Fibroblast of lung (primary cell): ENCODE measurements at regions not wholly inside any gene's neighbourhood (a gene's known extent, or its start where the extent isn't known, plus 50 kb on each side); places are given as distances from the start of the nearest gene placed in this dataset.

ENCODE experiments used
- DNase-seq, 2 donors: peaks; one replicate each; pipeline versions ENCODE4 v3.0.0 to v3.0.0-alpha.2; 2010; ENCODE audit warnings: low read depth in 2 of 2
- H2AFZ ChIP-seq: 2 replicates; pipeline ENCODE4 v1.5.1; 2012; ENCODE audit warnings: low read length, control low read depth, inconsistent platforms
- H3K27ac ChIP-seq: 2 replicates; pipeline ENCODE4 v1.5.1; 2011; ENCODE audit warnings: low read length, control low read depth; ENCODE audit not compliant: insufficient read depth
- H3K27me3 ChIP-seq: 2 replicates; pipeline ENCODE4 v1.5.1; 2011; ENCODE audit warnings: mild to moderate bottlenecking, low read length; ENCODE audit not compliant: control insufficient read depth, insufficient read depth
- H3K36me3 ChIP-seq: 2 replicates; pipeline ENCODE4 v1.5.1; 2011; ENCODE audit warnings: low read length; ENCODE audit not compliant: control insufficient read depth, insufficient read depth
- H3K4me1 ChIP-seq: 2 replicates; pipeline ENCODE4 v1.5.1; 2011; ENCODE audit warnings: low read length; ENCODE audit not compliant: control insufficient read depth, insufficient read depth; ENCODE audit errors: extremely low read depth
- H3K4me2 ChIP-seq: 2 replicates; pipeline ENCODE4 v1.5.1; 2011; ENCODE audit warnings: low read length, control low read depth; ENCODE audit not compliant: insufficient read depth; ENCODE audit errors: extremely low read depth
- H3K4me3 ChIP-seq, 4 experiments: fragments of 200-600 bp in 1 of 4; sonication (generic) in 1 of 4; replicated peaks in 1 of 4; 2 replicates each; pipeline ENCODE4 v1.5.1; 2011 to 2016; ENCODE audit warnings: low read length in 4 of 4, low read depth in 3 of 4, mild to moderate bottlenecking in 3 of 4, control low read depth in 2 of 4, inconsistent platforms in 1 of 4, mixed read lengths in 1 of 4; ENCODE audit not compliant: insufficient read depth in 1 of 4; ENCODE audit errors: control extremely low read depth in 1 of 4
- H3K79me2 ChIP-seq: 2 replicates; pipeline ENCODE4 v1.5.1; 2012; ENCODE audit warnings: mild to moderate bottlenecking, low read length, inconsistent platforms; ENCODE audit not compliant: control insufficient read depth, insufficient read depth
- H3K9ac ChIP-seq: 2 replicates; pipeline ENCODE4 v1.5.1; 2011; ENCODE audit warnings: mild to moderate bottlenecking, low read length, control low read depth; ENCODE audit not compliant: insufficient read depth
- H3K9me3 ChIP-seq: 2 replicates; pipeline ENCODE4 v1.5.1; 2012; ENCODE audit warnings: low read depth, low read length; ENCODE audit not compliant: control insufficient read depth, insufficient read depth
- H4K20me1 ChIP-seq: 2 replicates; pipeline ENCODE4 v1.5.1; 2011; ENCODE audit warnings: low read length; ENCODE audit not compliant: control insufficient read depth, insufficient read depth; ENCODE audit errors: extremely low read depth
- CTCF ChIP-seq, 2 donors: IDR thresholded peaks in 1 of 2; conservative IDR thresholded peaks in 1 of 2; 1 replicate in 1 of 2; 2 replicates in 1 of 2; pipeline ENCODE4 v1.5.1; 2011 to 2012; ENCODE audit warnings: low read length in 2 of 2, control low read depth in 1 of 2, inconsistent platforms in 1 of 2, low read depth in 1 of 2, mild to moderate bottlenecking in 1 of 2
- EZH2 ChIP-seq: IDR thresholded peaks from 2 replicates; pipeline ENCODE4 v1.5.1; 2012; ENCODE audit warnings: low read length, control low read depth, mild to moderate bottlenecking; ENCODE audit errors: missing control alignments

- H3K4me1 ChIP-seq = no peaks in the 10 kb centered on the region
- H3K79me2 ChIP-seq = no peaks in the 10 kb centered on the region
- H3K27ac ChIP-seq = no peak overlapping the region
- no peak overlapping the region for H3K4me2 ChIP-seq
- peak in 1 of 2 donors; percentile 45 for DNase-seq
- no peaks in the 10 kb centered on the region for H3K9me3 ChIP-seq
- H4K20me1 ChIP-seq = no peaks in the 10 kb centered on the region
- no peak overlapping the region for H3K4me3 ChIP-seq
- TF ChIP-seq EZH2 (no peak), CTCF (conservative IDR thresholded peaks at IDR 0.05 in 1 of 2, IDR thresholded peaks at IDR 0.05 in 1 of 2; ENCODE audit: low read depth in 1 of 2, low read length in 2 of 2) (no peak)
- H3K27me3 ChIP-seq = no peaks in the 10 kb centered on the region
- H3K9ac ChIP-seq = no peak overlapping the region
- H2AFZ ChIP-seq = no peak overlapping the region
- no peaks in the 10 kb centered on the region for H3K36me3 ChIP-seq
These were observed 249.0 kb upstream of the ZP4 start for GRCh38 chr1:238139713-238140112.

GRCh38 chr1:238138059-238138626 lies 247.4 kb upstream of the ZP4 start:
- Histone ChIP-seq H3K4me3 (no peak overlapping the region), H3K27ac (no peak overlapping the region), H3K9me3 (no peaks in the 10 kb centered on the region), H3K9ac (no peak overlapping the region), H2AFZ (no peak overlapping the region), H3K4me2 (no peak overlapping the region), H3K4me1 (no peaks in the 10 kb centered on the region), H3K79me2 (no peaks in the 10 kb centered on the region), H3K27me3 (no peaks in the 10 kb centered on the region), H3K36me3 (no peaks in the 10 kb centered on the region), H4K20me1 (no peaks in the 10 kb centered on the region)
- no peak for TF ChIP-seq CTCF (conservative IDR thresholded peaks at IDR 0.05 in 1 of 2, IDR thresholded peaks at IDR 0.05 in 1 of 2; ENCODE audit: low read depth in 1 of 2, low read length in 2 of 2)
- TF ChIP-seq EZH2 = no peak
- DNase-seq = no peak

GRCh38 chr1:238135708-238136664 lies 245.3 kb upstream of the ZP4 start:
- no peaks in the 10 kb centered on the region for H4K20me1 ChIP-seq
- no peaks in the 10 kb centered on the region for H3K79me2 ChIP-seq
- H2AFZ ChIP-seq = no peak overlapping the region
- H3K4me3 ChIP-seq = no peak overlapping the region
- no peaks in the 10 kb centered on the region for H3K4me1 ChIP-seq
- no peaks in the 10 kb centered on the region for H3K9me3 ChIP-seq
- peak in 1 of 2 donors; percentile 12 for DNase-seq
- no peaks in the 10 kb centered on the region for H3K36me3 ChIP-seq
- TF ChIP-seq EZH2 (no peak), CTCF (conservative IDR thresholded peaks at IDR 0.05 in 1 of 2, IDR thresholded peaks at IDR 0.05 in 1 of 2; ENCODE audit: low read depth in 1 of 2, low read length in 2 of 2) (no peak)
- no peak overlapping the region for H3K4me2 ChIP-seq
- H3K9ac ChIP-seq = no peak overlapping the region
- no peak overlapping the region for H3K27ac ChIP-seq
- H3K27me3 ChIP-seq = no peaks in the 10 kb centered on the region
